Tongue (tissue), 1 donor: ENCODE measurements at regions not wholly inside any gene's neighbourhood (a gene's known extent, or its start where the extent isn't known, plus 50 kb on each side); places are given as distances from the start of the nearest gene placed in this dataset.
"Not testable (repeated sequence)": the region's sequence is repeated elsewhere in the genome, so short reads cannot be mapped to it uniquely, and the experiment has no call there.

ENCODE experiments used
- DNase-seq: peaks from one replicate; pipeline ENCODE4 v3.0.0-alpha.2; 2015

DNA sequence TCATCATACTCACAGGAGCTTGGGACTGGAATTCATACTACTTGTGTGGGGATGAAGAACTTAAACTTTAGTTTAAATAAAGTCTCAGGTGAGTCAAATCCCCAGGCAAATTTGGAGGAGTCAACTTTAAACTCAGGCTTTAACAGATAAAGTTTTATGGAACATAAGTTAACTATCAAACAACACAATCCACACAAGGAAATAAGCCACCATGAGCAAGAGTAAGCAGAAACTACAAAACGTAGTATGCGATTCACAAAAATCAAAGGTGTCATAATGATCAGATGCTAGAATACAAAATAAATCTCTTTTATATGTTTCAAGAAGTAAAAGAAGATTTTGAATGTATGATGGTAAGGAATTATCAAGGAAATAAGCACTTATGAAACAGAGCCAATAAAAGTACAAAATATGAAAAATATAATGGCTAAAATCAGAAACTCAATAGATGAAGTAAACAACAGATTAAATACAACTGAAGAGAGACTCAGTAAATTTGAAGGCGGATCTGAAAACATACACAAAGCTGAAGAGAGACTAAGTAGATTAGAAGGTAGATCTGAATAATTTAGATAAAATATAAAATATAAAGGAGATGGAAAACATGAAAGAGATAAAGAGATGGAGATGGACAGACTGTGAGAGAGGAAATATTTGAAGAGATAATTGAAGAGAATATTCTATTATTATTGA is 97.5 kb upstream of the TWIST2 start:
- DNase-seq, result no peak

DNA sequence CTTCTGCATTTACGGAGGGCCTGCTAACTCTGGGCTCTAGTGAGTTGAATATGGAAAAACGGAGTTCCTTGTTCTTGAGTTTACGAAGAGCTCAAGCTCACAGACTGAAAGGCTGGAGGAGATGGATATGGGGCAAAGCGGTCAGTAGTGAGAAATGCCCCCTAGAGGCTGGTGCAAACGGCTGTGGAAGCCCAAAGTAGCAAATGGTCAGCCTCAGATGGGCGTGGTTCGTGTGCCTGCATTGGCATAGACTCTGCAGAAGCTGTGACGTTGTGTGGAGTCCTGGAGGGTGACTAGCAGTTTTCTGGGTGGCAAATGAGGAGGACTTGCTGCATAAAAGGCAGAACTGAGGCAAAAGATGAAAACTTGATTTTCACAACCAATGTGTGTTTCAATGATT is 93.6 kb upstream of the TWIST2 start:
- no peak for DNase-seq

DNA sequence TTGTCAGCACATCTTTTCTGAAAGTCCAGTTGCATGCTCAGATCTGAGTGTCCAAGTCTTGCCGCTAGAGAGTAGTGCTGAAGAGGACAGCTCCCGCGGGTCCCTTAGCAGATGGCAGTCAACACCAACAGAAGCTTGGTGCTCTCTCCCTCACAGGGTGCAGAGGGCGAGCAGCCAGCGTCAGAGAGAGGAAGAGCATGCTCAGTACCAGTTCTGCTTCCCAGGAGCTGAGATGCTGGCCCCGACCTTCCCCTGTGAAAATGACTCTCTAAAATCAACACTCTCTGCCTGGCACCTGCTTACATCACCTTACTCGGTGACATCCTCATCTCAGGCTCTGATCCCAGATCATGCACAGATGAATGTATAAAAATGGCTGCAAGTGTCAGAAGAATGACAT is 86.0 kb upstream of the TWIST2 start:
- peak; percentile 53 for DNase-seq

DNA sequence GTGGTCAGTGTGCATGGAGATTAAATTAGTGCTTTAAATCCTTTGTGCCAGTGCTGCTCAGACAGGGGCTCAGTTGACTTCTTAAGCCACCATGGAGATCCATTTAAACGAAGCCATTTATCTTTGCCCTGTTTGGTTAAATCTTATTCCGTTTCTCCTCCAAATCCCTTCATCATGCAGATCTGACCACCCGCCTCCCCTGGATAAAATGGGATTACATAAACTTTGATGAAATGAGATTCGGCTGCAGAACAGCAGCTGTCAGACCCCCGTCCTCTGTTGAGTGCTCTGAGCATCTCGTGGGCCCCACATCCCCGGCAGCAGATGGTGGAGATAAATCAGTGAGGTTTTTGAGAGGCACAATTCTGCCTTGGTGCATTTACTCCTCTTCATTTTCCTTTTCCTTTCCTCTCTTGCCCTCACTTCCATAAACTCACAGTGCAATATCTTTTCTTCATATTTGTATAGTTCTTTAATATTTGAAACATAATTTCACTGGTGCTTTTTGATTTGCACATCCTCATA is 84.4 kb upstream of the TWIST2 start:
- peak; percentile 31 for DNase-seq

DNA sequence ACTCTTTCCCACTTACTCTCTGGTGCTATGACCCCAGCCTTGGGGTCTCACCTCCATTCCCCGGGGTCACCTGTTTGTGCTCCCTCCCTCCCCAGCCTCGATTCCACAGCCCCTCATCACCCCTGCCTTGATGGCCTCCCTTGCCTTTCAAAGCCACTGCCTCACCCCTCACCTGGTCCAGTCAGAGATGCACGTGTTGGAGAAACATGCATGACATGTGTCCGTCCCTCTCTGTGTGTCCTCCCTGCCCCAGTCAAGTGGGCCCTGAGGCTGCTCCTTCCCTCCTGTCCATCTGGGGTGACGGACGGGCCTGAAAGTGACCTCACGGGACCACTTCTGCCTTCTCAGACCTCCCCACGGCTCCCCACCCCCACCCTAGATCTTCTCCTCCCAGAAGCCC is 82.3 kb upstream of the TWIST2 start:
- no peak for DNase-seq

DNA sequence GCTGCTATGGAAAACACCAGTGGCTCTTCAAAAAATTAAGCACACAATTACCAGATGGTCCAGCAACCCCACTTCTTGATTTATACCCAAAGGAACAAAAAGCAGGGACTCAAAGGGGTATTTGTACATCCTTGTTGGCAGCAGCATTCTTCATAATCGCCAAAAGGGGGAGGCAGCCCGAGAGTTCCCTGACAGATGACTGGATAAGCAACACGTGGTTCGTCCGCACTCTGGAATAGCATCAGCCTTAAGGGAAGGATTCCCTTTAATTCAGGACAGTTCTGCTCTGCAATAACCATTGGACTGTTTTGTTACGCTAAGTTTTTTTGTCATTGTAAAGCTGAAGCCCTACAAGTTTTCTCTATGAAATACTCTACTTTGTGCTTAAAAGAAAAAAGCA is 76.7 kb upstream of the TWIST2 start:
- peak; percentile 42 for DNase-seq

DNA sequence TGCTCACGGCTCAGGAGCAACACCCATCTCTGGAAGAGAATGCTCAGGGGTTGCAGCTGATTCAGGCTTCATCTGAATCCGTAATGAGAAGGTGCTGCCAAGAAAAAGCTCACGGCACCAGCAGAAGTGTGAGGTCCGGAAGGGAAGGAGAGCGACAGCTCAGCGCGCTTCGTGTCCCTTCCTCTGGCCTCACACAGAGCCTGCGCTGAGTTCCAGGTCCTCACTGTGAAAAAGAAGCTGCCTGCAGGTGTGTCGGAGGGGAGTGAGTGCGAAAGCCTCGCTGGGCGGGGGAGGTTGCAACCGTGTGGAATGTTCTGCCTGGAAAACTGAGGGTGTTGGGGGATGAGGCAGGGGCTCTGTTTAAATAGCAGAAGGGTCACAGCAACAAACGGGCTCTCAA is 76.2 kb upstream of the TWIST2 start:
- DNase-seq, result peak; percentile 37

DNA sequence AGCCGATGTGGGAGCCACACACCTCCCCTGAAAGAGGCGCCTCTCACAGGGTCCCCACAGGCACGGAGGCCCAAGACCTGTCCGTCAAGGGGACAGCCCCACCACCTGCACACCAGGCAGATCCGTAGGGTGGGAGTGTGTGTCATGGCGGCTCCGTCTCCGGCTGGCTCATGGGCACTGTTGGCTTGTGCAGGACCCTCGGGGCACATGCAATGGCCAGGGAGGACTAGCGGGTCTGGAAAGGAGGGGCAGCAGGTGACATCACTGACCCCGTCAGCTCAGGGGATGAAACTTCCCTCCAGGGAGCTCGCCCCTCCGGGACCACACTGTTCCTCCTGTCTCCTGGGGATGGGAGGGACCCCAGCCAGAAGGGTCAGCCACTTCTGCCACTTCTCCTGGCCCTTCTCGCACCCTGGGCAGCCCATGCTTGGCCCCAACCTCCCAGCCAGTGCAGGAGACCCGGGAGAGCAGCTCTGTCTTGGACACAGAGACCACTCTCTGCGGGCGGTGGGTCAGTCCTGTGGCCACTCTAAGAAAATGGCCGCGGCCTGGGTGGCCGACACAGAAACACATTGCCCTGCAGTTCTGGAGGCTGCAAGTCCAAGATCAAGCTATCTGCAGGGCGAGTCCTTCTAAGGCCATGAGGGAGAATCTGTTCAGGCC is 75.1 kb upstream of the TWIST2 start:
- no peak for DNase-seq

DNA sequence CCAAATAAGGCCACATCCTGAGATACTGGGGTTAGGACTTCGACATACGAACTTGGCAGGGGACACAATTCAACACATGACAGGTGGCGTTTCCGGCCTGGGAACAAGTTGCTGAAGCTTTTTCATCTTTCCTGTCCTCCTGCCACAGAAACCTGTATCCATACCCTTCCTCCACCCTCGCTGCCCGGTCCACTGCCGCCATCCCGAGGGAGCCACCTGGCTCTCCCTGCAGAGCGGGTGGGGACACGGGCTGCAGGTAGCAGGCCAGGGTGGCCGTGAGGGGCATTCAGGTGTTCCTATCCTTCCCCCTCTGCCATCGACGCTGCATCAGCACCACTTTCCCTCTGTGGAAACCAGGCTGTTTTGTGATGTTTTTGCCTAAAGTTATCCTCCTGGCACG is 74.4 kb upstream of the TWIST2 start:
- DNase-seq, result no peak

DNA sequence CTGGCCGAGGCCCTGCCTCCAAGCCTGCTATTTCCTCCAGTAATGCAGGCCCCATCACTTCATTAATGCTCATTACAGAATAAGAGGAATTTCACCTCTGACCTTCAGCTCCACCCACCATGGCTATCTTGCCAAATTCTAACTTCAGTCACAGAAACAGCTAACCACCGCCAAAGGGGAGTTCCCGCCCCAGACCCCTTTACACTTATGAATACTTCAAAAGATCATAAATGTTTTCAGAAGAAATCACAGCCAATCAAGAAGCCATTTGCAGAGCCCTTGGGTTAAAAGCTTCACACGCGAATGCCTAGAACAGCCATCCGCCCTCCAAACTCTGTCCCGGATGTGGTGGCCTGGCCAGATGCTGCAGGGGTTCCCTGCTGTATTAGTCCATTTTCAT is 73.8 kb upstream of the TWIST2 start:
- no peak for DNase-seq

DNA sequence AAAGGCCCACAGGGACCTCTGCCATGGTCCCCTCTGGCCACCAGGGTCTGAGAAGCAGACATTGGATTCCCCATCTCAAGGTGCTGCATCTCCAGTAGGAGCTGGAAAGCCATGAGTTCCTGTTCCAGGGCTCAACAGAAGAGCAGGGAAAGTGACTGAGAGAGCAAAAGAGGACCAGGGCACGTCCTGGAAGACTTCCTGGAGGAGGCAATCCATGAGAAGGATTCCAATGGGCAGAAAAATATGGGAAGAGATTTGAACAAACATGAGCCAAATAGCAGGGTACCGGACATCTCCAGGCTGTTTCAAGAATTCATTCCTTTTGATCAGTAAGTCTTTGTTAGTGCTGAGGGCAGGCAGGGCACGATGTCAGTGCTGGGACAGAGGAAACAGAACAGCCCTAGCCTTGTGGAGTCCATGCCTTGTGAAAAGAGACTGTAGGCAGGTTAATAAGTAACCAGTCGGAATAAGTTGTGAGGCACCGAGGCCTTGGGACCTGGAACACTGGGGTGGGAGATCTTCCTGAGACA is 72.8 kb upstream of the TWIST2 start:
- no peak for DNase-seq

DNA sequence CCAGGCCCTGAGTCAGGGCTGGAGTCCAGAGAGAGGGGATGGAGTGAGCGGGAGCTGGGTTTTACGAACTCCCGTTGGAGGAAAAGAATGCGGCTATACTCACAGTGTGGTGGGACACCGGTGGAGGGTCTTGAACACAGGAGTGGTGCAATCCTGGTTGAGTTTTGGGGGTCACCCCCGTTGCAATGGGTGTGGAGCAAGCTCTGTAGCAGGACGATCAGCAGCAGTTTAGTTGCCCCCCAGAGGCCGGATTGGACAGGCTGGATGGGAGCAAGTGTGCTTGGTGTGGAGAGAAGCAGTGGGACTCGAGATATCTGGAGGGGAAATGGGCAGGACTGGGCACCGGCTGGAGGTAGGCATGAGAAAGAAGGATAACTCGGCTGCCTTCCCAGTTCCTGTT is 72.3 kb upstream of the TWIST2 start:
- DNase-seq, result no peak

DNA sequence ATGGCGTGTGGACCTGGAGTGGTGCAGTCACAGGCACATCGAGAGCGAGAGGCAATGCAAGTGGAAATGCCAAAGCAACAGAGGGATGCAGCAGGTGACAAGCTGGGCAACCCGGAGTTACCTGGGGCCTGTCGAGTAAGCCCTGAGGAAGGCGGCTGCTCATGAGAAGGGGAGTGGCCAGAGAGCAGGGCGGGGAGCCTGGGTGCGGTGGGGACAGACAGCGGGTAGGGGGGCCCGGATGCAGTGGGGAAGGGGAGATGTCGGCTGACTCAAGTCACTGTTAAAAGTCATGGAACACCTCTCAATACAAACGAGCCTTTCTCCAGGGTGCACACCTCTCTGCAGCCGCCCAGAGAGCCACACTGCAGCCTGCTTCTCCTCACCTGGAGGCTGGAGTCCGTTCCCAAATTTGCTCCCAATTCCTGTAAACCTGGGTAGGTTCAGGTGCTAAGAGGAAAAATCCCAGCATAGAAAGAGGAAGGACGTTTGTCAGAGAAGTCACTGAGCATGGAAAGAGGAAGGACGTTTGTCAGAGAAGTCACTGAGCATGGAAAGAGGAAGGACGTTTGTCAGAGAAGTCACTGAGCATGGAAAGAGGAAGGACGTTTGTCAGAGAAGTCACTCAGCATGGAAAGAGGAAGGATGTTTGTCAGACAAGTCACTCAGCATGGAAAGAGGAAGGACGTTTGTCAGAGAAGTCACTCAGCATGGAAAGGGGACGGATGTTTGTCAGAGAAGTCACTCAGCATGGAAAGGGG is 71.7 kb upstream of the TWIST2 start:
- DNase-seq, result no peak

DNA sequence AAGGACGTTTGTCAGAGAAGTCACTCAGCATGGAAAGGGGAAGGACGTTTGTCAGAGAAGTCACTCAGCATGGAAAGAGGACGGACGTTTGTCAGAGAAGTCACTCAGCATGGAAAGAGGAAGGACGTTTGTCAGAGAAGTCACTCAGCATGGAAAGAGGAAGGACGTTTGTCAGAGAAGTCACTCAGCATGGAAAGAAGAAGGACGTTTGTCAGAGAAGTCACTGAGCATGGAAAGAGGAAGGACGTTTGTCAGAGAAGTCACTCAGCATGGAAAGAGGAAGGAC is 71.2 kb upstream of the TWIST2 start:
- not testable (repeated sequence) for DNase-seq

DNA sequence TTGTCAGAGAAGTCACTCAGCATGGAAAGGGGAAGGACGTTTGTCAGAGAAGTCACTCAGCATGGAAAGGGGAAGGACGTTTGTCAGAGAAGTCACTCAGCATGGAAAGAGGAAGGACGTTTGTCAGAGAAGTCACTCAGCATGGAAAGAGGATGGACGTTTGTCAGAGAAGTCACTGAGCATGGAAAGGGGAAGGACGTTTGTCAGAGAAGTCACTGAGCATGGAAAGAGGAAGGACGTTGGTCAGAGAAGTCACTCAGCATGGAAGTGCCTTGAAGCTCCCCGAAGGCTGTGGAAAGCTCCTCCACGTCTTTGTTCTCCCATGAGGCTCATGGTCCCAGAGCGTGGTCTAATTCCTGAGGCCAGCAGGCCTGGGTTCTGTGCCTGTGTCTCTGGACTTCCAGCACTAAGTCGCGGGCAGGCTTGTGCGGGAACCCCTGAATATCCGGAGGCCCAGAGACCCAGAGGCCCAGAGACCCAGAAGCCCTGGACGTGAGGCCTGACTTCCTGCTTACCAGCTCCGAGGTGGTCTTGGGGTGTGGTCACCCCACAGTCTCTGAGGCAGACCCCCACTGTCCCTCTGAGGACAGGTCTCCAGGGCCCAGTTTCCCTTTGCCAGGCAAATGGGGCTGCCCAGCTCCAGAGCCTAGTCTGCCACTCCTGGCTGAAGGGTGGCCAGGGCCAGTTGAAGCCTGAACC is 70.4 kb upstream of the TWIST2 start:
- no peak for DNase-seq

DNA sequence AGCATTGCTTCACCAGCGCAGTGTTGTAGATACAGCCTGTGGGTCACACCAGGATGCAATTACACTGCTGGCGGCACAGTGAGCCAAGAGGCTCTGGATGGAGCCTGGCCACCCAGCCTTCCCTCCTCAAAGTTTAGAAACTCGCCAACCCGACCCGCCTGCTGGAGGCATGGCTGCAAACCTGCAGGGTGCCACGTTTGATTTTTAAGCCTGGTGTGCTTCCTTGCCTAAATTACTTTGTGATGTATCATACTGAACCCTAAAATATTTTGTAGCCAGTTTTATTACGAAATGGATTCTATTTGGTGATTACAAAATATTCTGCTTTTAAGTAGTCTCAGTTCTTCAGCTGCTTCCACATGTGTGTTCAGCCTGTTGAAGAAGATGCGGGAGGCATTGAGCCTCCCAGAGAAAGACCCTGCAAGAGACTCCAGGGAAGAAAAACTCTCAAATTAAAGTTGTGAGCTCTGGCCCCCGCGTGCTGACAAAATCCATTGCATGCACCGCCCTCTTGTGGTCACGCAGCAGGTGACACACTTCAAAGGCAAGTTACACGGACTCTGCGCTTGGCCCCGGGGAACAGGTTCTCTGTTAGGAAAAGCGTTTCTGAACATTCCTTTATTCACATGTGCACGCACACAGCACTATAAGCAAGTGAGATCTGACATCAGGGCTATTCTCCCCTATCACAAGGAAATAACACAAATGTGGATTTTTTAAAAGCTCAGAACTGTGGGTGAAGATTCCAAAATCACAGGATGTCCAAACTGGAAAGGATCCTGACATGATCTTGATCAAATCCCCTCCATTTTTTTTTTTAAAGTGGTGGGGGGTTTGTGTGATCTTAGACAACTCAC is 63.0 kb upstream of the TWIST2 start:
- peak; percentile 89 for DNase-seq

DNA sequence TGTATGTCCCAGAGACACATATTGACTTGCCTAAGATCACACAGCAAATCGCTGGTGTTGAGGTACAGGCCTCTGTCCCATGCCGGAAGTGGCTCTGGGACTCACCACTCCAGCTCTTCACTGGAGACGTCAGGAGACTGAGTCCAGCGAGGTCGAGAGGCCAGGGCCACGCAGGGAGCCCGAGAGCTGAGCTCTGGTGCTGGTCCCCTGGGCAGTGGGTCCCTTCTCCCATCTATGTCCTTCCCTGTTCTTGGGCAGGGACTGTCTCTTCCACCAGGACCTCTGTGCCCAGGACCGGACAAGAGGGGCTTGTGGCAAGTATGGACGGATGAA is 62.4 kb upstream of the TWIST2 start:
- no peak for DNase-seq

DNA sequence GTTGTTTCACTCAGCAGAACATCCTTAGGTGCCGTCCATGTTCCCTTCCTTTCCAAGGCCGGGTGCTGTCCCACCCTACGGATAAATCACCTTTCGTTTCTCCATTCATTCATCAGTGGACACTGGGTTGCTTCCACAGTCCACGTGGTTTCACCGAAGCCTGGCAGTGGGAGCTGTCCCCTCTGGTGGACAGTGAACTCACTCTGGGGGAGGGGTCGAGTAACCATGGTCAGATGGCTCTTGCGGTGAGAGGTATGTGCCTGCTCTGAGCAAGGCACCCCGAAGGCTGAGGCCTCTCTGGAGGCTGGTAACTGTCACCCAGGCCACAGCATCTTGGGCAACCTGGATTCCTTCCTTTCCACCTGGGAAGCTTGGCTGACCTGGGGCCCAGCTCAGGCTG is 61.5 kb upstream of the TWIST2 start:
- DNase-seq, result no peak

DNA sequence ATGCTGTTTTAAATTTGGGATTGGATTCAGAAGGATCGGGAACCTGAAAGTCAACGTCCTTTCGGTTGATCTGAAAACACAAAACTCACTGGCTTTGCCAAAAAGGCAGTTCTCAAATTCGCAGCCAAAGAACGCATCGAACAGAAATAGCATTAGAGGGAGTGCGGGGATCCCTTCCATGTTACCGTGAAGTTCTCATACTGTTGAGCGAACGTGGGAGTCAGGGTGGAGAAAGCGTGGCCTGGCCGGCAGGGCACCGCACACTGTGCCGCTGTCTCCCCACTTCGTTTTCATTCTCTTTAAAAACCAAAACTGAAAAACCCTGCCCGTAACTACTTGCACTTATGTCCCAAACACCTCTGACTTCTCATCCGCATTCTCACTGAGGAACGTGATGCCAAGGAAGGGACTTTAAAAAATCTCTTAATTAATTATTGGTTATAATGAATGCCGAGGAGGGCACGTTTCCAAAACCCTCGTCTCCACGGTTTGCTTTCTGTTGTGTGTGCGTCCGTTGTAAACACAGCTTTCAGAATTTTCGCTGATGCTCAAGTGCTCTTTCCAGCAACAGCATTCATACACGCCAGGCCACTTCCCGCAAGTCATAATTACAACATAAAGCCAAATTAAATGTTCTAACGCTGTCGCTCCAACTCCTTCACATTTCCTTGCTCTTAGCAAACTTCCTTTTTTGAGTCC is 60.9 kb upstream of the TWIST2 start:
- peak; percentile 51 for DNase-seq

DNA sequence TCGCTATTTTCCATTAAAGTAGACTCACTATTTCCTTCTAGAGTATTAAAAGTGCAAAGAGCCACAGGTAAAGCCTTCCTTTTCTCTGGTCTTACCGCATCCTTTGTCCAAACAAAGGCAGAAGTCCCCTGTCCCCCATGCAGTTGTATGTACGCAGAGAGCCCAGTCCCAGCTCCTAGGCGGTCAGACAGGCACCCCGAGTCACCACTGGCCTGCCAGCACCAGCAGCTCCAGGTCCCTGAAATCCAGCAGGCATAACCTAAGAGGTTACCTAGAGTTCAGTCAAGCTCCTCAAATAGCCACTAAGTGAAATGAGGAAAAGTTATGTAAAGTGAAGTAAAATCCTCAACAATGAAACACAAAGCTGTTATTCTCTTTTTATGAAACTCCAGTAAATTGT is 60.4 kb upstream of the TWIST2 start:
- no peak for DNase-seq

DNA sequence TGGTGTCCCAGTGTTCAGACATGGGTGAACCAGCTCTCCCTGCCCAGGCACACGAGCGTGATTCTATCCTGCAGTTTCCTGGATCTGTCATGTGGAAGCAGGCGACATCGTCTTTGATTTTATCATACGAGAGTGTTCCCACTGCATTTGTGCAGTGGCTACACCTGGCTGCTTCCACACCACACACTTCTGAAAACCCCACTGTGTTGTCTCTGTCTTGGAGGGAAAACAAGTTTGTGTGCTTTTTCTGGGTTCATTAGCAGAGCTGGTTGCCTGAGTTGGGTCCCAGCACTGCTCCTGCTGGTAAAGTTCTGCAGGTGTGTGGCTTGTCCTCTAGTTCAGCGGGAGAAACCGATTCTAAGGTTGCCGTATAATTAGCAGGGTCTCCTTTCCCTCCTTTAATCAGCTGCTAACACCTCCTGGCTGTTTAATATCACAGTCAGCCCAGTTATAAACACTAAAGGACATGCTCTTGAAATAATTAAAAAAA is 58.5 kb upstream of the TWIST2 start:
- DNase-seq, result peak; percentile 23
